HUES6 (cell line): ENCODE measurements at regions not wholly inside any gene's neighbourhood (a gene's known extent, or its start where the extent isn't known, plus 50 kb on each side); places are given as distances from the start of the nearest gene placed in this dataset.

ENCODE experiments used
- H3K27ac ChIP-seq: 2 replicates; pipeline ENCODE4 v1.7.0; 2013; ENCODE audit warnings: low read depth, mild to moderate bottlenecking, low read length, inconsistent platforms
- H3K27me3 ChIP-seq: 2 replicates; pipeline ENCODE4 v1.6.1; 2013; ENCODE audit warnings: low read length; ENCODE audit not compliant: control insufficient read depth, insufficient read depth
- H3K36me3 ChIP-seq: 2 replicates; pipeline ENCODE4 v1.6.1; 2013; ENCODE audit warnings: low read length; ENCODE audit not compliant: control insufficient read depth, insufficient read depth
- H3K4me1 ChIP-seq: 2 replicates; pipeline ENCODE4 v1.6.1; 2013; ENCODE audit warnings: low read length; ENCODE audit not compliant: control insufficient read depth, insufficient read depth
- H3K4me3 ChIP-seq: 2 replicates; pipeline ENCODE4 v1.5.1; 2013; ENCODE audit warnings: low read depth, low read length
- H3K9ac ChIP-seq: one replicate; pipeline ENCODE4 v1.6.1; 2013; ENCODE audit warnings: mild to moderate bottlenecking, low read length
- H3K9me3 ChIP-seq: 2 replicates; pipeline ENCODE4 v1.6.1; 2013; ENCODE audit warnings: low read depth, low read length; ENCODE audit not compliant: control insufficient read depth, insufficient read depth

- no peaks in the 10 kb centered on the region for H3K9me3 ChIP-seq
- H3K4me3 ChIP-seq = no peak overlapping the region
- H3K27ac ChIP-seq = no peak overlapping the region
- H3K36me3 ChIP-seq = no peaks in the 10 kb centered on the region
- H3K4me1 ChIP-seq = peaks cover 10% of the 10 kb centered on the region
- H3K27me3 ChIP-seq = no peaks in the 10 kb centered on the region
- H3K9ac ChIP-seq = no peak overlapping the region
Observed at GRCh38 chr13:44151474-44151873, 222.2 kb upstream of the SERP2 start.

GRCh38 chr13:44153496-44153895 lies 220.1 kb upstream of the SERP2 start:
- Histone ChIP-seq H3K27ac (no peak overlapping the region), H3K36me3 (no peaks in the 10 kb centered on the region), H3K4me3 (no peak overlapping the region), H3K9me3 (no peaks in the 10 kb centered on the region), H3K4me1 (peaks cover 10% of the 10 kb centered on the region), H3K27me3 (no peaks in the 10 kb centered on the region), H3K9ac (no peak overlapping the region)

GRCh38 chr13:44155422-44156293 lies 218.0 kb upstream of the SERP2 start:
- Histone ChIP-seq H3K27ac (no peak overlapping the region), H3K36me3 (no peaks in the 10 kb centered on the region), H3K4me3 (no peak overlapping the region), H3K9me3 (no peaks in the 10 kb centered on the region), H3K4me1 (peaks cover 10% of the 10 kb centered on the region), H3K27me3 (no peaks in the 10 kb centered on the region), H3K9ac (no peak overlapping the region)

GRCh38 chr13:44156294-44156658 lies 217.3 kb upstream of the SERP2 start:
- peaks cover 10% of the 10 kb centered on the region for H3K4me1 ChIP-seq
- no peak overlapping the region for H3K27ac ChIP-seq

GRCh38 chr13:44157606-44158005 lies 216.0 kb upstream of the SERP2 start:
- Histone ChIP-seq H3K4me1 (peaks cover 10% of the 10 kb centered on the region), H3K36me3 (no peaks in the 10 kb centered on the region), H3K27me3 (no peaks in the 10 kb centered on the region), H3K4me3 (no peak overlapping the region), H3K9me3 (no peaks in the 10 kb centered on the region), H3K27ac (no peak overlapping the region), H3K9ac (no peak overlapping the region)

More at GRCh38 chr13:44156294-44156658, 217.3 kb upstream of the SERP2 start:
- Histone ChIP-seq H3K9ac (no peak overlapping the region), H3K36me3 (no peaks in the 10 kb centered on the region), H3K9me3 (no peaks in the 10 kb centered on the region), H3K4me3 (no peak overlapping the region), H3K27me3 (no peaks in the 10 kb centered on the region)

- peaks cover 10% of the 10 kb centered on the region for H3K4me1 ChIP-seq
- no peak overlapping the region for H3K4me3 ChIP-seq
- H3K9me3 ChIP-seq = no peaks in the 10 kb centered on the region
- no peaks in the 10 kb centered on the region for H3K36me3 ChIP-seq
- H3K27ac ChIP-seq = no peak overlapping the region
- no peak overlapping the region for H3K9ac ChIP-seq
- no peaks in the 10 kb centered on the region for H3K27me3 ChIP-seq
Observed at GRCh38 chr13:44158098-44158521, 215.5 kb upstream of the SERP2 start.

GRCh38 chr13:44158881-44159632 lies 214.6 kb upstream of the SERP2 start:
- Histone ChIP-seq H3K4me1 (peaks cover 10% of the 10 kb centered on the region), H3K36me3 (no peaks in the 10 kb centered on the region), H3K27ac (no peak overlapping the region), H3K27me3 (no peaks in the 10 kb centered on the region), H3K9me3 (no peaks in the 10 kb centered on the region), H3K9ac (no peak overlapping the region), H3K4me3 (no peak overlapping the region)

- no peak overlapping the region for H3K27ac ChIP-seq
- peaks cover 10% of the 10 kb centered on the region for H3K4me1 ChIP-seq
- H3K9me3 ChIP-seq = no peaks in the 10 kb centered on the region
- no peaks in the 10 kb centered on the region for H3K36me3 ChIP-seq
- no peak overlapping the region for H3K4me3 ChIP-seq
- no peaks in the 10 kb centered on the region for H3K27me3 ChIP-seq
- no peak overlapping the region for H3K9ac ChIP-seq
Observed at GRCh38 chr13:44159633-44160279, 213.9 kb upstream of the SERP2 start.

- H3K9ac ChIP-seq = no peak overlapping the region
- H3K36me3 ChIP-seq = no peaks in the 10 kb centered on the region
- H3K27me3 ChIP-seq = no peaks in the 10 kb centered on the region
- no peak overlapping the region for H3K4me3 ChIP-seq
- no peak overlapping the region for H3K27ac ChIP-seq
- peaks cover 6% of the 10 kb centered on the region for H3K4me1 ChIP-seq
- H3K9me3 ChIP-seq = no peaks in the 10 kb centered on the region
Observed at GRCh38 chr13:44160591-44161191, 212.9 kb upstream of the SERP2 start.

GRCh38 chr13:44163108-44163507 lies 210.5 kb upstream of the SERP2 start:
- no peaks in the 10 kb centered on the region for H3K4me1 ChIP-seq
- H3K27ac ChIP-seq = no peak overlapping the region
- no peaks in the 10 kb centered on the region for H3K9me3 ChIP-seq
- H3K4me3 ChIP-seq = no peak overlapping the region
- H3K9ac ChIP-seq = no peak overlapping the region
- H3K36me3 ChIP-seq = no peaks in the 10 kb centered on the region
- no peaks in the 10 kb centered on the region for H3K27me3 ChIP-seq
